Activated CD4-positive, alpha-beta T cell treated with anti-CD3 and anti-CD28 coated beads, Interleukin-2, amount 50 U/mL, for 4 hours (primary cell): ENCODE measurements at regions not wholly inside any gene's neighbourhood (a gene's known extent, or its start where the extent isn't known, plus 50 kb on each side); places are given as distances from the start of the nearest gene placed in this dataset.

Experiments
- DNase-seq, 2 experiments: peaks; one replicate each; pipeline ENCODE4 v3.0.0-alpha.2; 2020

- no peak for DNase-seq
These were observed 741.9 kb upstream of the MARCKS start for GRCh38 chr6:113115196-113115595.

- DNase-seq: no peak
These were observed 736.9 kb upstream of the MARCKS start for GRCh38 chr6:113120224-113120581.

DNA sequence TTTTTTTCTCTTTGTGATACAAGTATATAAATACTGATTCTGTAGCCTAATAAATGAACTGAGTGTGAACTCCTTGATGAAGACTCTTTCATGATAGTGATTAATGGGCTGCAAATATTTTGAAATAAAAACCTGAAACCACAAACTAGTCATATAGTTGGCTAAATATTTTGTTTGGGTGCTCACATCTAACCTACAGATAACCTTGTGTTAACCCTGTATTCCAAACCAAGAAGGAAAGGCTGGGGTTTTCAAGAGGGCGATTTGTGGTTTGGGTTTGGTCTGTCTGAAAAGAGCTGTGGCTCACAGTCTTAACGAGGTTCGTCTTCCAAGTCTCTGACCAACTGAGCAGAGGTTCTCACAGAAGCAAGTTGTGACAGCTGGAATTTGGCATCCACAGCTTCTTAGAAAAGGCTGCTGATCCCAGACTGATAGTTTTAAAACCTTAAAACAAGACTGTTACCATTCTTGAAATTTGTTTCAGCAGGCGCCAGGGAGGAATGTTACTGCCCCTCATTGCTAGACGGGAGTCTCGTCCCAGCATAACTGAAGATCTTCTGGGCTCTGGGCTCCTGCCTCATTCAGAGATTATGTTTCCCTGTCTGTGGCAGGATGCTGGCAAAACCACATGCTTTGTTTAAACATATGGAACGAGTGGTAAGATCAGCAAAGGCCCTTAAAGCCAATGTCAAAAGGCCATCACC is 736.4 kb upstream of the MARCKS start:
- DNase-seq: no peak

DNA sequence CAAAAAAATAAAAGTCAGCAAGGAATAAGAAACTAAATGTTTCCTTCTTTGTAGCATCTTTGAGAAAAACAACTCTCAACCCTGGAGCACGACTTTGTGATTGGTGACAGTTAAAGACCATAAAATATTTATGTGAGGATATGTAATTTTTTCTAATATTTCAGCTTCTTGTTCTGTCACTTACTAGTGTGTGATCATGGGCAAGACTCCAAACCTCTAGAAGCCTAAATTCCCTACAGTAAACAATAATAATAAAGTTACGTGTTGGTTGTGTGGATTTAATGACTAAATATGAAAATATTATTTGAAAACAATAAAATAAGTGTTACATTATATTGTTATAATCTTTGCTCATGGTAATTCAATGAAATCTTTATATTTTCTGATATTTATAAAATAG is 735.6 kb upstream of the MARCKS start:
- DNase-seq: no peak

DNA sequence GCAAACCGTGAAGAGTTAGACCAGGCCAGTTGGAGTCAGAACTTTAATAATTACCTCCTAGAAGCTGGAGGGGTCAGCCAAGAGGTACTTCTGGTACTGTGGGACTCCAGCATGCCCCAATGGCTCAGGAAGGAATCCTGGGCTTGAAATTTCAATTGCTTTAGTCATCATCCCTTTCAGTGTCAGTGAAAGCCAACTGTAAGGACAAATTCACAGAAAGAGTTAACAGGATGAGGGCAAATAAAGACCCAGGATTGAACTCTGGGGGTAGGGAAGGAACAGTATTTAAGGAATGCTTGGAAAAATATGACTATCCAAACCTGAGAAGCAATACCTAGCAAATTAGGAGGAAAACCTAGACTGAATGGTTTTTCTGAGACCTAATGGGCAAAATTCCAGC is 735.1 kb upstream of the MARCKS start:
- DNase-seq: no peak

DNA sequence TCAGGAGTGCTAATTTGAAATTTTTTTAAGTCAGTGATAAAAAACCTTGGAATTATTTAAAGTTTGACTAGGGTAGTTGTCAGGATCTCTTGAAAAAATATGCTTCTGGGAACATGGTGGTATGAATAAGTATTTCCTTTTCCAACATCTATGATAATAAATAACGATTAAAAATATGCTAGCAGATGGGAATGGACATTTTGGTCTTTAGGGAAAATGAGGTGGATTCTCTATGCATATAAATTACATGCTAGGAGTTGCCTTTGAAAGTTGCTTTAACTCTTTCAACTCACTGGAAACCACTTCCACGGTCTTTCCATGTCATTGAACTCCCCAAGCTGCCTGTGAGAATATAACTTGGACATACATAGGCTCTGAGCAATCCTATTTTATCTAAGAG is 731.5 kb upstream of the MARCKS start:
- DNase-seq: no peak

DNA sequence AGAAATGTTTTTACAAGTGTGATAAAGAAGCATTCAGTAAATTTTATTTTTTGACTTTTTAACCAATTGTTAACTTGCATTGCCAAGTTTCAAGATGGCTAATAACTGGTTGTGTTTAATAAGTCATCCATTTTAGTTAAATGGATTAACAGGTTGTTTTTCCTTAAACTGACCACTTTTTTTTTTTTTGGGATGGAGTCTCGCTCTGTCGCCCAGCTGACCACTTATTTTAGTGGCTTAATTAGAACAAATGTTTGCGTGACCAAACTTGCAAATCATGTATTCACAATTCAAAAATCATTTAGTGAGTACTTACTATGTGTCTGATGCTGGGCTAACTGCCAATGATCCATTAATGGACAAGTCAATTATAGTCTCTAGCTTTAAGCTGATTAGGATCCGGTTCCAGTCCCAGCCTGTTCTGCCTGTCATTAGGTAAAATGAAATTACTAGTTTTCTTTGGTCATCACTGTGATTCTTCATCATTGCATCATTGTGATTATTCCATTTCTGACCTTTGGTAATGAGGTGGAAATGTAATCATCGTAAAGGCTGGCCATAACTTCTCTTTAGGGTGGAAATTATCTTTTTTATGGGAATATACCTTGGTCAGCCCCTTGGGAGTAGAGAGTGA is 729.2 kb upstream of the MARCKS start:
- no peak for DNase-seq

- no peak for DNase-seq
These were observed 728.5 kb upstream of the MARCKS start for GRCh38 chr6:113128661-113129060.

DNA sequence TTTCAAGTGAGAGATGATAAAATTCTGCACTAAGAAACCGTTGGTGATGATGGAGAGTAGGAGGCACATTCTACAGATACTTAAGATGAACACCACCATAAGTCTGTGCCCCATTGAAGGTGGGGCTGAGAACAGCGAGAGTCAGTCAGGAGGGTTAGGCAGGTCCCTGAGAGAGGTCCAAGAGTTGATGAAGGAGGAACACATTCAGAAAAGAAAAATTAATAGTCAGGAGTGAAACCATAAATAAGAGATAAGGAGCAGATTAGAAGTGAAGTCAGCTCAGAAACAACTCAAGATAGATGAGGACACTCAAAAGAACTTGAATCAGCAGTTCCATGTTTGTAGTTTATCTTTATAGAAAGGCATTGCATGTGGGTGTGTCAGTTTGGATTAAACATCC is 727.2 kb upstream of the MARCKS start:
- no peak for DNase-seq

- DNase-seq: no peak
These were observed 719.7 kb upstream of the MARCKS start for GRCh38 chr6:113137426-113137825.

DNA sequence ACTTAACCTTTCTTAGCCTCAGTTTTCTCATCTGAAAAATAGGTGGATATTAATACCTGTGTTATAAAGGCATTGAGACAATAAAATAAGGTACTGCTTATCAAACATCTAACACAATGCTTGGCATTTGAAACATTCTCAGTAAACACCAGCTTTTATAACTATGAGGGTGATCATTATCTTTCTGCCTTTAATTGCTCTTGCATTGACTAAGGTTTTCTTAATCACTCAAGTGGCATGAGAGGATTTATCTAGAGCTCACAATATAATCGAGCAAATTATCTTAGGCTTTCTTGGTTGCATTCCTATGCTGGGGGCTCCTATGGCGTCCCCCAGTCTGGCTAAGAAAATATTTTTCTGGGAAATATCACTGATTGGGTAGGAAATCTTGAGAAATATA is 716.4 kb upstream of the MARCKS start:
- no peak for DNase-seq

GRCh38 chr6:113141901-113142300 is 715.2 kb upstream of the MARCKS start:
- no peak for DNase-seq

- DNase-seq: no peak
These were observed 714.4 kb upstream of the MARCKS start for GRCh38 chr6:113142671-113143174.

GRCh38 chr6:113143206-113143605 is 713.9 kb upstream of the MARCKS start:
- no peak for DNase-seq

DNA sequence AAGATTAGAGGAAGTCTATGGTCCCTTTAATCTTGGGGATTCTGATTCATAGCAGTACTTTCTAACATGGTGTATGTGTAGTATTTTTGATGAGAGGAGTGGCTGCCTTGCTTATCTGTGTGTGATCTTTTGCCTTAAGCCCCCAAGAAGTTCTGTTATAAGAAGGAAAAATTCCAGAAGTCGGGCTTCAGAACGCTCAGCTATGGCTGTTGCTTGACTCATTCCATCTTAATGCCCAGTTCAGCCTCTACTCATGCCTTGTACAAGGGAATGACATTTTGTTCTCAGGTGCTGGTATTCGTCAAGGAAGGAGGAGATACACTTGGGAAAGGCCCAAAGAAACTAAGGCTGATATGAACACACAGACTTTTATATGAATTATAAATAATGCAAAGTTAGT is 713.0 kb upstream of the MARCKS start:
- no peak for DNase-seq

DNA sequence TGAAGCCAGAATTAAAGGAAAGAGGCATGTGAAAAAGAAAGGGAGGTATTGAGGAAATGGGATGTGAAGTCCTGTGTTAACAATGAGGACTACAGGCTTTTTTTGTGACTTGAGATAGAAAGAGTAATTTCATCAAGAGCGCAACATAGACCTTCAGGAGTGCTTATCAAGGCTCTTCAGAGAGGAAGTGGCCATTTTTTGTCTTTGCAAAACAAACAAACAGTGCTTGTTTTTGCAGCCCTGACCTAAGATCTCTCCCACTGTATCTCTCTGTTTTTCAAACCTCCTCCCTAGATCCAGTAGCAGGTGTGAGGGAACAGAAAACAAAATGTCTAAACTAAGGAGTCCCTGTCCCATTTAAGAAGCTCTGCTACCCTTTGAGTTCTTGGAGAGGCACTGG is 710.3 kb upstream of the MARCKS start:
- DNase-seq: no peak

GRCh38 chr6:113147544-113147943 is 709.6 kb upstream of the MARCKS start:
- DNase-seq: no peak

- no peak for DNase-seq
These were observed 708.6 kb upstream of the MARCKS start for GRCh38 chr6:113148566-113148965.

DNA sequence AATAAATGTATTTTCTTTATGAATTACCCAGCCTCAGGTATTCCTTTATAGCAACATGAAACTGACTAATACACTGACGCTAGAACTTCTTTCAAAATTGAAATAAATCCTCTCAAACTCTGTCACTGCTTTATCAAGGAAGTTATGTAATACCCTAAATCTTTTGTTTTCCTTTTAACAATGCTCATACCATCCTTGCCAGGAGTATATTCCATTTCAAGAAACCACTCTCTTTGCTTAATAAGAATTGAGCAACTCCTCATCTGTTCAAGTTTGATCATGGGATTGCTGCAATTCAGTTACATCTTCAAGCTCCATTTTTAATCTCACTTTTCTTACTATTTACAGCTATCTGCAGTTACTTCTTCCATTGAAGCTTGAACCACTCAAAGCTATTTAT is 707.6 kb upstream of the MARCKS start:
- no peak for DNase-seq

- DNase-seq: no peak
These were observed 696.7 kb upstream of the MARCKS start for GRCh38 chr6:113160306-113161017.

DNA sequence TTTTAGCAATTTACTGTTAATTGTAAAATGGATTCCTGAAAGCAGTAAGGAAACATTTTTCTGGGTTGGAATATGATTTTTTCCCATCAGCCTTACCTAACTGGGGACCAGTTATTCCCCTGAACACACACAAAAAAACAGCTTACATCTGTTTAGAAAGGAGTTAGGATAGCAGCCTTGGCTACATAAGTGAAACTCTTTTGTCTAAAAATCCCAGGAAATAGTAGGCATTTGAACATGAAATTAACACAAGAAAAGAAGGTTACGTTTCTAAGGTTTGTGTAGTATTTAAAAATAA is 696.2 kb upstream of the MARCKS start:
- no peak for DNase-seq

DNA sequence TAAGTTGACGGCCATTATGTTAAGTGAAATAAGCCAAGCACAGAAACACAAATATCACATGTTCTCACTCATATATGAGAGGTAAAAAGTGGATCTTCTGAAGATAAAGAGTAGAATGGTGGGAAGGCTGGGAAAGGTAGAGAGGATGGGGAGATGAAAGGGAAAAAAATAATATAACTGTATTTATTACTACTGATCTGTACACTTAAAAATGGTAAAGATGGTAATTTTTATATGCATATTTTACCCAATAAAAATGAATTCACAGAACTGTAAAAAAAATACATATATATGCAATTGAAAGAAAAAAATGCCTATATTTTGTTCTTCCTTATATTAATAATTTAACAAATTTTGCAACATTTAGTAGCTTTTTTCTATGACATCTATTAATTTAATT is 694.4 kb upstream of the MARCKS start:
- DNase-seq: no peak

GRCh38 chr6:113168057-113168456 is 689.1 kb upstream of the MARCKS start:
- no peak for DNase-seq

- no peak for DNase-seq
These were observed 687.7 kb upstream of the MARCKS start for GRCh38 chr6:113169484-113169883.

DNA sequence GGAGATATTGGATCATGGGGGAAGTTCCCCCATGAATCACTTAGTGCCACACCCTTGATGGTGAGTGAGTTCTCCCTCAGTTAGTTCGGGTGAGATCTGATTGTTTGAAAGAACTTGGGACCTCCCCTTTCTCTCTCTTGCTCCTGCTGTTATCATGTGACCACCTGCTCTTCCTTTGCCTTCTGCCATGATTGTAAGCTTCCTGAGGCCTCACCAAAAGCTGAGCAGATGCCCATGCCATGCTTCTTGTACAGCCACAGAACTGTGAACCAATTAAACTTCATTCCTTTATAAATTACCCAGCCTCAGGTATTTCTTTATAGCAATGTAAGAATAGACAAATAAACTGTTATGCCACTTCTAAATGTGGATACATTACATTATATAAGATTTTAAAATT is 686.7 kb upstream of the MARCKS start:
- no peak for DNase-seq
